ENCODE measurements at regions not wholly inside any gene's neighbourhood (a gene's known extent, or its start where the extent isn't known, plus 50 kb on each side); places are given as distances from the start of the nearest gene placed in this dataset.

GRCh38 chr18:56258178-56258577 is 380.2 kb downstream of the TXNL1 start:
- no peaks in the 10 kb centered on the region for H3K27me3 Mint-ChIP-seq (ENCODE audit: low read depth)
- no peak for TF ChIP-seq CTCF (IDR thresholded peaks at IDR 0.05; ENCODE audit: unreplicated experiment in 3 of 3)
- no peaks in the 10 kb centered on the region for H3K4me1 Mint-ChIP-seq
- no peak overlapping the region for H3K27ac Mint-ChIP-seq
- H3K9me3 Mint-ChIP-seq: peaks cover 5% of the 10 kb centered on the region
- no peak overlapping the region for H3K4me3 Mint-ChIP-seq
- H3K36me3 Mint-ChIP-seq (ENCODE audit: low read depth): no peaks in the 10 kb centered on the region

- Mint-ChIP-seq H3K27ac (no peak overlapping the region), H3K4me1 (no peaks in the 10 kb centered on the region), H3K27me3 (ENCODE audit: low read depth) (no peaks in the 10 kb centered on the region), H3K4me3 (no peak overlapping the region), H3K9me3 (peaks cover 5% of the 10 kb centered on the region), H3K36me3 (ENCODE audit: low read depth) (no peaks in the 10 kb centered on the region)
- TF ChIP-seq CTCF (IDR thresholded peaks at IDR 0.05; ENCODE audit: unreplicated experiment in 3 of 3): no peak
These were observed 381.2 kb downstream of the TXNL1 start for GRCh38 chr18:56257205-56257604.

GRCh38 chr18:56256659-56257058 is 381.7 kb downstream of the TXNL1 start:
- no peak for TF ChIP-seq CTCF (IDR thresholded peaks at IDR 0.05; ENCODE audit: unreplicated experiment in 3 of 3)
- Mint-ChIP-seq H3K36me3 (ENCODE audit: low read depth) (no peaks in the 10 kb centered on the region), H3K9me3 (peaks cover 5% of the 10 kb centered on the region), H3K4me3 (no peak overlapping the region), H3K27ac (no peak overlapping the region), H3K27me3 (ENCODE audit: low read depth) (no peaks in the 10 kb centered on the region), H3K4me1 (no peaks in the 10 kb centered on the region)

GRCh38 chr18:56255381-56255780 is 383.0 kb downstream of the TXNL1 start:
- Mint-ChIP-seq H3K27me3 (ENCODE audit: low read depth) (no peaks in the 10 kb centered on the region), H3K36me3 (ENCODE audit: low read depth) (no peaks in the 10 kb centered on the region), H3K4me1 (no peaks in the 10 kb centered on the region), H3K9me3 (peaks cover 5% of the 10 kb centered on the region), H3K4me3 (no peak overlapping the region), H3K27ac (no peak overlapping the region)
- TF ChIP-seq CTCF (IDR thresholded peaks at IDR 0.05; ENCODE audit: unreplicated experiment in 3 of 3): no peak

GRCh38 chr18:56252456-56252855 is 385.9 kb downstream of the TXNL1 start:
- TF ChIP-seq CTCF (IDR thresholded peaks at IDR 0.05; ENCODE audit: unreplicated experiment in 3 of 3): no peak
- peaks cover 16% of the 10 kb centered on the region for H3K4me1 Mint-ChIP-seq
- peaks cover 5% of the 10 kb centered on the region for H3K9me3 Mint-ChIP-seq
- no peak overlapping the region for H3K4me3 Mint-ChIP-seq
- no peaks in the 10 kb centered on the region for H3K36me3 Mint-ChIP-seq (ENCODE audit: low read depth)
- H3K27me3 Mint-ChIP-seq (ENCODE audit: low read depth): no peaks in the 10 kb centered on the region
- no peak overlapping the region for H3K27ac Mint-ChIP-seq

- Mint-ChIP-seq H3K27ac (no peak overlapping the region), H3K27me3 (ENCODE audit: low read depth) (no peaks in the 10 kb centered on the region), H3K36me3 (ENCODE audit: low read depth) (no peaks in the 10 kb centered on the region), H3K9me3 (peaks cover 4% of the 10 kb centered on the region), H3K4me1 (peaks cover 25% of the 10 kb centered on the region), H3K4me3 (no peak overlapping the region)
- TF ChIP-seq CTCF (IDR thresholded peaks at IDR 0.05; ENCODE audit: unreplicated experiment in 3 of 3): no peak
These were observed 389.7 kb downstream of the TXNL1 start for GRCh38 chr18:56248610-56249235.

Data from nephron (organoid).